Right lobe of liver (tissue), 6 donors: ENCODE measurements at regions not wholly inside any gene's neighbourhood (a gene's known extent, or its start where the extent isn't known, plus 50 kb on each side); places are given as distances from the start of the nearest gene placed in this dataset.

ENCODE experiments used
- ATAC-seq, 4 donors: fragments of 200-7000 bp; cut with Tn5 transposase; one replicate each; pipeline ENCODE4 v1.9.1; 2020; ENCODE audit warnings: mild to moderate bottlenecking in 4 of 4, moderate library complexity in 4 of 4
- DNase-seq, 3 donors: peaks; one replicate each; pipeline ENCODE4 v3.0.0-alpha.2; 2020
- H3K27ac ChIP-seq, 3 donors: fragments of 200-600 bp; one replicate each; pipeline ENCODE4 v1.8.0; 2022
- H3K27me3 ChIP-seq, 2 donors: fragments of 200-600 bp; one replicate each; pipeline ENCODE4 v1.8.0; 2022
- H3K36me3 ChIP-seq, 4 donors: fragments of 200-600 bp; sonication (generic) in 1 of 4; one replicate each; pipeline versions ENCODE4 v1.5.1 to v1.8.0; 2017 to 2022; ENCODE audit warnings: control low read depth in 1 of 4
- H3K4me1 ChIP-seq, 4 donors: fragments of 200-600 bp; sonication (generic) in 1 of 4; one replicate each; pipeline versions ENCODE4 v1.5.1 to v1.8.0; 2017 to 2022; ENCODE audit warnings: control low read depth in 1 of 4
- H3K4me3 ChIP-seq, 3 donors: fragments of 200-600 bp; one replicate each; pipeline ENCODE4 v1.8.0; 2022
- H3K9me3 ChIP-seq, 4 donors: fragments of 200-600 bp; sonication (generic) in 1 of 4; one replicate each; pipeline versions ENCODE4 v1.5.1 to v1.8.0; 2017 to 2022; ENCODE audit warnings: control low read depth in 1 of 4
- POLR2A ChIP-seq: fragments of 450-650 bp; IDR thresholded peaks from one replicate; pipeline ENCODE4 v1.6.1; 2017; ENCODE audit warnings: antibody characterized with exemption, mild to moderate bottlenecking
- WGBS: methylation state at CpG from one replicate; pipeline ENCODE4 v1.1.6; 2018; ENCODE audit warnings: low coverage, low lambda C conversion rate; ENCODE audit not compliant: insufficient coverage; ENCODE audit errors: missing lambda C conversion rate; 5-methylcytosine and 5-hydroxymethylcytosine counted together
- intact Hi-C, 2 donors: fragments of 100-400 bp; cut with DNase I; formaldehyde crosslinking; loops; one replicate each; pipeline versions ENCODE4 v1.11.2 to v1.14.1; 2022
- TF ChIP-seq, protein P1 (sequence below), 4 donors: fragments of 200-600 bp in 3 of 4; fragments of 450-650 bp in 1 of 4; IDR thresholded peaks; one replicate each; pipeline versions ENCODE4 v1.5.1 to v1.8.0; 2016 to 2022; ENCODE audit warnings: antibody characterized with exemption in 4 of 4, mild to moderate bottlenecking in 2 of 4
- donor health status: DM: no; HTN: yes; CAD: no.
- donor health status: DM: no; HTN: no; CAD: no.
- donor health status: DM: no; HTN: no; CAD: no.
- donor health status: DM: no; HTN: yes; CAD: no.
- donor health status: DM: no; HTN: yes; CAD: no.

- no peak for ATAC-seq
- no peaks in the 10 kb centered on the region for H3K4me1 ChIP-seq
- intact Hi-C loops = no loop called here
- no peak for DNase-seq
- no peak overlapping the region for H3K27ac ChIP-seq
- no peaks in the 10 kb centered on the region for H3K9me3 ChIP-seq
- H3K27me3 ChIP-seq = no peaks in the 10 kb centered on the region
- 7% methylated on average over 1 of the region's 1 CpG for WGBS
- H3K36me3 ChIP-seq = no peaks in the 10 kb centered on the region
- TF ChIP-seq, protein P1, sequence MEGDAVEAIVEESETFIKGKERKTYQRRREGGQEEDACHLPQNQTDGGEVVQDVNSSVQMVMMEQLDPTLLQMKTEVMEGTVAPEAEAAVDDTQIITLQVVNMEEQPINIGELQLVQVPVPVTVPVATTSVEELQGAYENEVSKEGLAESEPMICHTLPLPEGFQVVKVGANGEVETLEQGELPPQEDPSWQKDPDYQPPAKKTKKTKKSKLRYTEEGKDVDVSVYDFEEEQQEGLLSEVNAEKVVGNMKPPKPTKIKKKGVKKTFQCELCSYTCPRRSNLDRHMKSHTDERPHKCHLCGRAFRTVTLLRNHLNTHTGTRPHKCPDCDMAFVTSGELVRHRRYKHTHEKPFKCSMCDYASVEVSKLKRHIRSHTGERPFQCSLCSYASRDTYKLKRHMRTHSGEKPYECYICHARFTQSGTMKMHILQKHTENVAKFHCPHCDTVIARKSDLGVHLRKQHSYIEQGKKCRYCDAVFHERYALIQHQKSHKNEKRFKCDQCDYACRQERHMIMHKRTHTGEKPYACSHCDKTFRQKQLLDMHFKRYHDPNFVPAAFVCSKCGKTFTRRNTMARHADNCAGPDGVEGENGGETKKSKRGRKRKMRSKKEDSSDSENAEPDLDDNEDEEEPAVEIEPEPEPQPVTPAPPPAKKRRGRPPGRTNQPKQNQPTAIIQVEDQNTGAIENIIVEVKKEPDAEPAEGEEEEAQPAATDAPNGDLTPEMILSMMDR (IDR thresholded peaks at IDR 0.05) = no peak
- TF ChIP-seq POLR2A = no peak
- H3K4me3 ChIP-seq = no peak overlapping the region
Observed at GRCh38 chr15:46938169-46938568, 779.1 kb upstream of the SEMA6D start.

DNA sequence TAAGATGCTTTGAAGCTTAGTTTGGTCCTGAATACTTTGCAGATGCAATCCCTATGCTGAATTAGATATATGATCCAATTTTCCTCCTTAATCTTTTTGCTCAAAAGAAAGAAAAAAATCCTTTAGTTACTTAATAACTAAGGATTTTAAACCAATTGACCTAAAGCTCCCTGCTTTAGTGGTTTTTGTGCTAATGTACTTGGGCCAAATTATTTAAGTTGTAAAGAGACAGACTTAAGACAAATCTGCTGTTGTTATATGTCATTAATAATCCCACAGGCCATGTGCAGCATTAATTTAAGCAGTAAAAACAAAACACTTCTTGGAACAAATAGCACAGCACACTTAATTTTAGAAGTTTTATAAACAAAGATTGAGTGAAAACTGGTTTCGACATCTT is 776.1 kb upstream of the SEMA6D start:
- H3K27me3 ChIP-seq = no peaks in the 10 kb centered on the region
- no peaks in the 10 kb centered on the region for H3K36me3 ChIP-seq
- no peak for TF ChIP-seq POLR2A
- TF ChIP-seq, protein P1 (IDR thresholded peaks at IDR 0.05) = no peak
- intact Hi-C loops = no loop called here
- ATAC-seq (no peak), DNase-seq (no peak)
- 57% methylated on average over 1 of the region's 1 CpG for WGBS
- H3K9me3 ChIP-seq = no peaks in the 10 kb centered on the region
- no peak overlapping the region for H3K27ac ChIP-seq
- H3K4me3 ChIP-seq = no peak overlapping the region
- no peaks in the 10 kb centered on the region for H3K4me1 ChIP-seq

DNA sequence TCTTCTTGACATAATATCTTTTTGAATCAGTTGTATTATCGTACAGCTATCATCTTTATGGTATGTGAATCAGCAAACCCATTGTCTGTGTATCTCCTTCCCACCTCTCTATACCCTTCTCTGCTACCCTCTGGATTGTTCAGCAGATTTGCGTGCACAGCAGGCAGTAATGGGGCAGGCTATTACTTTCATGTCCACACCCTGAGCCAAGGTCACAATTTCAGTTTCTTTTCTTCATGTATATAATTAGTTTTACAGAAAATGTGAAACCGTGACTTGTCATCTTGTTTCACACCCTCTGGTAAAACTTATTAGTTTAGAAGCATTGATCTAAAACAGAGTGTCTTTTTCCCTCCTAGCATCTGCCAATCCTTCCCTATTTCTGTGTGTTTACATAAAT is 770.4 kb upstream of the SEMA6D start:
- TF ChIP-seq, protein P1 (IDR thresholded peaks at IDR 0.05) = no peak
- no peak for TF ChIP-seq POLR2A
- no peaks in the 10 kb centered on the region for H3K36me3 ChIP-seq
- ATAC-seq (no peak), DNase-seq (no peak)
- 59% methylated on average over 2 of the region's 3 CpGs for WGBS
- H3K4me3 ChIP-seq = no peak overlapping the region
- no peak overlapping the region for H3K27ac ChIP-seq
- H3K4me1 ChIP-seq = no peaks in the 10 kb centered on the region
- intact Hi-C loops = no loop called here
- H3K9me3 ChIP-seq = no peaks in the 10 kb centered on the region
- H3K27me3 ChIP-seq = no peaks in the 10 kb centered on the region

DNA sequence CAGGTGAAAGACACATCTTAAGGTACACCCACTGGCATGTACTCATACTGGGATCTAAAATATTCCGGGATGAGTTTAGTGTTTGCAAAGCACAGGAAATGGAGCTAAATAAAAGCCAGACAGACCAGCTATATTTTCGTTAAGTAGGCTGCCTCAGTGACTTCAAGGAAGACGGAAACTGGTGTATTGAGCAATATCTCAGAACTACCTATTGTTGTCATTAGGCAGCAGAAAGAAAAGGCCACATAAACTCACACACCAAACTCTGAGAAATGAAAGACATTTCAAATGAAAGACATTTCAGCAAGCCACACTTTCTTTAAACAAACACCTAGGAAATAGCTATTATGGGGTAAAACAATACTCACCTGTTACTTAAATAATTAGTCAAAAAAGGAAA is 761.7 kb upstream of the SEMA6D start:
- 53% methylated on average over 3 of the region's 3 CpGs for WGBS
- Histone ChIP-seq H3K4me1 (no peaks in the 10 kb centered on the region), H3K27me3 (no peaks in the 10 kb centered on the region), H3K27ac (no peak overlapping the region), H3K36me3 (no peaks in the 10 kb centered on the region), H3K9me3 (no peaks in the 10 kb centered on the region), H3K4me3 (no peak overlapping the region)
- intact Hi-C loops = no loop called here
- ATAC-seq (no peak), DNase-seq (no peak)
- TF ChIP-seq, protein P1 (IDR thresholded peaks at IDR 0.05) = no peak
- no peak for TF ChIP-seq POLR2A

DNA sequence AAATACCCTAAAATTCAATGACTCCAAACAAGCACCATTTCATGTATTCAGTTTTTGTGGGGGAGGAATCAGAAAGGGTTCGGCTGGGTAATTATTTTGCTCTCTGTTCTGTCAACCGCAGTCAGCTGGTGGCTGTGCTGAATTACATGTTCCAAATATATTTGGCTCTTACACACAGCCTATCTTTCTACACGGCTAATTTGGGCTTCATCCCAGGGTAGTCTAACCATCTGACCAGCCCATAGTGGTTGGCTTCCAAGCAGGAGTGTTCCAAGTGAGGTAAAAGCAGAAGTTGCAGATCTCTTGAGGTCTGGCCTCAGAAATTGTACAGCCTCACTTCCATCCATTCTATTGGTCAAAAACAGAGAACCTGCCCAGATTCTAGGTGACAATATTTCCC is 760.8 kb upstream of the SEMA6D start:
- DNase-seq = no peak
- Histone ChIP-seq H3K36me3 (no peaks in the 10 kb centered on the region), H3K27me3 (no peaks in the 10 kb centered on the region), H3K27ac (no peak overlapping the region), H3K9me3 (no peaks in the 10 kb centered on the region), H3K4me3 (no peak overlapping the region), H3K4me1 (no peaks in the 10 kb centered on the region)
- ATAC-seq = no peak
- TF ChIP-seq, protein P1 (IDR thresholded peaks at IDR 0.05) = no peak
- TF ChIP-seq POLR2A = no peak
- intact Hi-C loops = no loop called here
- 42% methylated on average over 3 of the region's 3 CpGs for WGBS
